Activated CD8-positive, alpha-beta memory T cell treated with anti-CD3 and anti-CD28 coated beads, Interleukin-2, amount 50 U/mL, for 4 hours (primary cell): ENCODE measurements at regions not wholly inside any gene's neighbourhood (a gene's known extent, or its start where the extent isn't known, plus 50 kb on each side); places are given as distances from the start of the nearest gene placed in this dataset.
"Not testable (repeated sequence)": the region's sequence is repeated elsewhere in the genome, so short reads cannot be mapped to it uniquely, and the experiment has no call there.

Source experiments
- DNase-seq: peaks from one replicate; pipeline ENCODE4 v3.0.0-alpha.2; 2020

DNA sequence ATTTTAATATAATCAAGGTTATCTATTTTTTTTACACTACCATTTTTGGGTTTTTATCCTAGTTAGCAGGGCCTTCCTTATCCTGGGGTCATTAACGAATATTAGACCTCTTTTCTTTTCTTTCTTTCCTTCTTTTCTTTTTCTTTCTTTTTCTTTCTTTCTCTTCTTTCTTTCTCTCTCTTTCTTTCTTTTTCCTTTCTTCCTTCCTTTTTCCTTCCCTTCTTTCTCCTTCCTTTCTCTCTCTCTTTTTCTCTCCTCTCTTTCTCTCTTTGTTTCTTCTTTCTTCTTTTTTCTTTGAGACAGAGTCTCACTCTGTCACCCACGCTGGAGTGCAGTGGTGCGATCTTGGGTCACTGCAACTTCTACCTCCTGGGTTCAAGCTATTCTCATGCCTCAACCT is 120.4 kb upstream of the PDE7B start:
- DNase-seq = no peak

DNA sequence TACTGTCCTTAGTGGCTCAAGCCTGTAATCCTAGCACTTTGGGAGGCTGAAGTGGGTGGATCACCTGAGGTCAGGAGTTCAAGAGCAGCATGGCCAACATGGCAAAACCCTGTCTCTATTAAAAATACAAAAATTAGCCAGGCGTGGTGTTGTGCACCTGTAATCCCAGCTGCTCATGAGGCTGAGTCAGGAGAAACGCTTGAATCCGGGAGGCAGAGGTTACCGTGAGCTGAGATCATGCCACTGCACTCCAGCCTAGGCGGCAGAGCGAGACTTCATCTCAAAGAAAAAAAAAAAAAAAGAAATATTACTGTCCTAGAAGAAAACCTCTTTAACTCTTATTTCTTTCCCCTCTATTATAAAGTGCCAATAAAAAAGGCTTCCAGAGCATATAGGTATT is 115.2 kb upstream of the PDE7B start:
- DNase-seq = not testable (repeated sequence)

DNA sequence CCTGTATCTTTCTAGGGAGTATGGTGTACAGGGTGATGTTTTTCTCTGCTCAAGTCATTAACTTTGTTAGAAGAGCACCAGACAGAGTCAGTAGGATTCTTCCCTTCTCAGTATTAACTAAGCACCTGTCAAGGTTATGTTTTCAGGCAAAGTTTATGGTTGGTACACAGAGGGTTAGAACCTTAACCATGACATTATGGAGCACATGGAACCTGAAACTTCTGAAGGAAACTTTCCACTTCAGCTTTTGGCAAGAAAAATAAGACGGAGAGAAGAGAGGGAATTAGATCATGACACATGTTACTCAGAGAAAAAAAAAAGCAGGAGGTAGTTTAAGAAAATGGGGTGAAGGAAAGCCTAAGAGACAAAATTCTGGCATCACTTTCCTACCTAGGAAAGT is 112.9 kb upstream of the PDE7B start:
- no peak for DNase-seq

DNA sequence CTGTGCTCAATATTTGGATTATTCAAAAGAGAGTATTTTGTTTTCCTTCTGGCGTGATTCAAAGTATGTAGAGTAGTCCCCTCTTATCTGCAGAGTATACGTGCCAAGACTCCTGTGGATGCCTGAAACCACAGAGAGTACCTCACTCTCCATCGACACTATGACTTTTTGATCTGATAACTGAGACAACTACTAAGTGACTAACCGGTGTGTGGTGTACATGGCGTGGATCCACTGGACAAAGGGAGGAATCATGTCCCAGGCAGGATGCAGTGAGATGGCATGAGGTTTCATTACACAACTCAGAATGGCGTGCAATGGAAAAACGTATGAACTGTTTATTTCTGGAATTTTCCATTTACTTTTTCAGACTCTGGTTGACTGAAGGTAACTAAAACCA is 112.2 kb upstream of the PDE7B start:
- no peak for DNase-seq

- DNase-seq = no peak
Measured at GRCh38 chr6:135740580-135740979, 110.9 kb upstream of the PDE7B start.

DNA sequence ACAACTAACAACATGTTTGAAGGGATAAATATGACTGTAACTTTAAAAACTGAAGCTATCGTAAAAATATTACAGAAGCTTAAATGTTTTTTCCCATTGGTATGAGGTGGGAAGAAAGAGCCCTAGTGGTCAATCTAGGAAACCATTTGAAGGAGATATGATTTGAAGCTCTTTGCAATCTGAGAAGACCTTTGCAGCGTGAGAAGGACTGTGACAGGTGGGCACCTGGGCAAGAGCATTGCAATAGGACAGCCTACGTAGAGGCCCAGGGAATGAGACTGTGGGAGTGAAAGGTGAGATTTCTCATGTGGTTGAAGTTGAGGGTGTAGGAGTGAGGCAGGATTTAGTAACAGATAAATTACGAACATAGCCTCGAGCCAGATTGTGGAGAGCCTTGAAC is 108.0 kb upstream of the PDE7B start:
- DNase-seq = no peak

- DNase-seq = no peak
Measured at GRCh38 chr6:135748189-135748588, 103.3 kb upstream of the PDE7B start.

- DNase-seq = no peak
Measured at GRCh38 chr6:135750081-135750480, 101.4 kb upstream of the PDE7B start.

DNA sequence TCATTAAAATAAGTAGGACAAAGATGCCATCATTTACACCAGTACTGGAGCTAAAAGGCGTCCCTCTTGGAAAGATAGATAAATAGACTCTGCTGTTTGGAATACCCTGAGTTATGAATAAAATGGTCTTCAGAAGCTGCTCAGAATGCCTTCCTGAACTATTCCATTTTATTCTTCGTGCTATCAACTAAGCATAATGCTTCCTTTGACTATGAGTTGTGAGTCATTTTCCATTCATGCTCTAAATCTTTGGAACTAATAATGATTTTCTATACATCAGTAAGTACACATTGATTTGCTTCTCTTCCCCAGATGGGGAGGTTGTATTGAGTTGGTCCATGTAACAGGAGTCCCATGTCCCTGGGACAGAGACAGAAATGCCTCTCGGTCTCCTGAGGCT is 98.3 kb upstream of the PDE7B start:
- no peak for DNase-seq

- no peak for DNase-seq
Measured at GRCh38 chr6:135759831-135760230, 91.7 kb upstream of the PDE7B start.

DNA sequence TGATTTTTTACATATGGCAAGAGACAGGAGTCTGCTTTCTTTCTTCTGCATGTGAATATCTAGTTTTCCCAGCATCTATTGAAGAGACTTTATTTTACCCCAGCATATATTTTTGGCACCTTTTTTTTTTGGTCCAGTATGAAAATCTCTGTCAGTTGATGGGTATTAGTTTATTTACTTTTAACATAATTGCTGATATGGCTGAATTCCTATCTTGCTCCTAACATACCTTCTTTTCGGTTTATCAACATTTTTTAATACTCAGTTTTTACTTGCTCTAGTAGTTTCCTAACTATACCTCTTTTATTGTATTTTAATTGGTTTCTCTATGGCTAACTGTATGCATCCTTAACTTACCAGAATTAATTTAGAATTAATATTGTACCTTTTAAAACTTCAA is 77.5 kb upstream of the PDE7B start:
- no peak for DNase-seq

DNA sequence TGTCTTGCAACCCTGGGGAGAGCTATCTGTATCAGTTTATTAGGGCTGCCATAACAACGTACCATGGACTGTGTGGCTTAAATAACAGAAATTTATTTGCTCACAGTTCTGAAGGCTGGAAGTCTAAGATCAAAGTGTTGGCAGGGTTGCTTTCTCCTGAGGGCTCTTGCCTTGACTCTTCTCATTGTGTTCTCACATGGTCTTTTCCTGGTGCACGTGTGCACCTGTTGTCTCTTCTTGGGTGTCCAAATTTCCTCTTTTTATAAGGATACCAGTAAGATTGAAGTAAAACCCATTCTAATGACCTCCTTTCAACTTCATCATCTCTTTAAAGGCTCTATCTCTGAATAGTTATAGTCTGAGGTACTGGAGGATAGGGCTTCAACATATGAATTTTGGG is 72.3 kb upstream of the PDE7B start:
- no peak for DNase-seq

GRCh38 chr6:135780326-135780725 is 71.2 kb upstream of the PDE7B start:
- DNase-seq = no peak

GRCh38 chr6:135782546-135782945 is 69.0 kb upstream of the PDE7B start:
- DNase-seq = no peak

DNA sequence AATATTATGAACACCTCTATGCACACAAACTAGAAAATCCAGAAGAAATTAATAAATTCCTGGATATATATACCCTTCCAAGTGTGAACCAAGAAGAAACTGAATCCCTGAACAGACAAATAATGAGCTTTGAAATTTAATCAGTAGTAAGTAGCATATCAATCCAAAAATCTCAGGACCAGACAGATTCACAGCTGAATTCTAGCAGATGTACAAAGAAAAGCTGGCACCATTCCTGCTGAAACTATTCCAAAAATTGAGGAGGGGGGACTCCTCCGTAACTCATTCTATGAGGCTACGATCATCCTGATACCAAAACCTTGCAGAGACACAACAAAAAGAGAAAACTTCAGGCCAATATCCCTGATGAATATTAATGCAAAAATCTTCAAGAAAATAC is 67.0 kb upstream of the PDE7B start:
- DNase-seq = no peak

- DNase-seq = no peak
Measured at GRCh38 chr6:135789375-135790050, 62.0 kb upstream of the PDE7B start.

GRCh38 chr6:135791441-135791840 is 60.1 kb upstream of the PDE7B start:
- DNase-seq = no peak

DNA sequence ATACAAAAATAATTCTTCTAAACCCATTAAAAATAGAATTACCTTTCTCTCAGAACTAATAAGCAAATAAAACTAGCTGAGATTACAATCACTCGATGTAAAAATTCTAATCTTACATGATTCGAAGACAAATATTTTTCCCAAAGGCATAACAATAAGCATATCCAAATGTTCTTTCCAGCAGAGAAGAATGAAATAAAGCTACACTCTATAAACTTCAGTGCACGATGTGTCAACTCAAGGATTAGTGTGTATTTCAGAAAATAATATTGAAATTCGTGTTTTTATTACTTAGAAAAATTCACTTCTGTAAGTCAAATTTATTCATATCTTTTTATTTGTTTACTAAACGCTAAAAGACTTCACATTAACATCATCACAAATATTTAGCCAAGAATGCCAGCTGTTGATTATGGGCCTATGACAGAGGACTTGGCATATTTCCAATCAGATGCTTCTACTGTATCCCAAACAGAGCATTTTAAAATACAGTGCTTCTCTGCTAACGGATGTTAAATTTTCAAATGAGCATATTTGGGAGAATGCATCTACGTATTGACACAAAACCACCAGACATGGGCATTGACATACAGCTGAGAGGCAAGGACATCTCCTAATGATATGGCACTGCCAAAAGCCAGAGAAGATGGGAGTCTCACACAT is 54.7 kb upstream of the PDE7B start:
- DNase-seq = no peak

DNA sequence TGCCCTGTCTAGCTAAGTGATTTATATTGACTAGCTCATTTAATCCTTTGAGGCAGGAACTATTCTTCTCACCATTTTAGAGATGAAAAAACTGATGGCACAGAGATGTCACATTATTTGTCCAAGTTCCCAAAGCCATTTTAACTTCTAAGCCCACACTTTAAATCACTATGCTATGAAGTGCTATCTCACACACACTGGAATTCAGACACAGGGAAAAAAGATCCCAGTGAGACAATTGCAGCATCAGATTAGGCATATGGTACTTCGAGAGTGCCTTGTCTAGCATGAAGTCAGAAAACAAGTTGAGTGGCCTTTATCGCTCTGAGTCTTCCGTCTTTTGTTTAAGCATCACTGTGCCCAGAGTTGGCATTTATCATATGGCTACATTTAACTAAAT is 54.1 kb upstream of the PDE7B start:
- no peak for DNase-seq

GRCh38 chr6:135798751-135799515 is 52.6 kb upstream of the PDE7B start:
- DNase-seq = no peak
